Subcutaneous abdominal adipose tissue (tissue), 5 donors: ENCODE measurements at regions not wholly inside any gene's neighbourhood (a gene's known extent, or its start where the extent isn't known, plus 50 kb on each side); places are given as distances from the start of the nearest gene placed in this dataset.
"Not testable (repeated sequence)": the region's sequence is repeated elsewhere in the genome, so short reads cannot be mapped to it uniquely, and the experiment has no call there.

Experiments used
- H3K27ac ChIP-seq: one replicate; pipeline ENCODE4 v1.7.0; 2013; ENCODE audit warnings: low read depth, mild to moderate bottlenecking, inconsistent platforms, low read length, moderate library complexity
- H3K27me3 ChIP-seq, 5 donors: one replicate each; pipeline ENCODE4 v1.7.0; 2013; ENCODE audit warnings: low read length in 5 of 5, inconsistent platforms in 1 of 5; ENCODE audit not compliant: control insufficient read depth in 5 of 5, insufficient read depth in 4 of 5
- H3K36me3 ChIP-seq, 5 donors: one replicate each; pipeline ENCODE4 v1.7.0; 2013; ENCODE audit warnings: low read length in 5 of 5; ENCODE audit not compliant: control insufficient read depth in 5 of 5, insufficient read depth in 5 of 5
- H3K4me1 ChIP-seq, 5 donors: one replicate each; pipeline ENCODE4 v1.7.0; 2013; ENCODE audit warnings: low read length in 5 of 5, mild to moderate bottlenecking in 3 of 5, moderate library complexity in 1 of 5; ENCODE audit not compliant: control insufficient read depth in 5 of 5, insufficient read depth in 5 of 5
- H3K4me3 ChIP-seq, 5 donors: one replicate each; pipeline ENCODE4 v1.7.0; 2013; ENCODE audit warnings: low read length in 5 of 5, low read depth in 1 of 5
- H3K9ac ChIP-seq, 5 donors: one replicate each; pipeline ENCODE4 v1.7.0; 2013; ENCODE audit warnings: low read length in 5 of 5, mild to moderate bottlenecking in 4 of 5, moderate library complexity in 3 of 5
- H3K9me3 ChIP-seq, 5 donors: one replicate each; pipeline ENCODE4 v1.7.0; 2013; ENCODE audit warnings: low read length in 5 of 5; ENCODE audit not compliant: control insufficient read depth in 5 of 5
- donor health status: healthy.
- donor health status: healthy.
- donor health status: healthy.
- donor health status: healthy.
- donor health status: healthy.

- peaks cover 0 to 16% (median 7%) of the 10 kb centered on the region in 5 donors for H3K4me1 ChIP-seq
- H3K9ac ChIP-seq, result no peak overlapping the region
- peaks cover 0 to 9% (median 8%) of the 10 kb centered on the region in 5 donors for H3K9me3 ChIP-seq
- no peak overlapping the region for H3K4me3 ChIP-seq
- H3K27ac ChIP-seq, result no peak overlapping the region
- peaks cover 19 to 39% (median 31%) of the 10 kb centered on the region in 5 donors for H3K27me3 ChIP-seq
- H3K36me3 ChIP-seq, result no peaks in the 10 kb centered on the region
These were observed 66.1 kb downstream of the FOXL3 start for GRCh38 chr7:356087-356486.

- Histone ChIP-seq H3K9ac (no peak overlapping the region), H3K4me3 (no peak overlapping the region), H3K36me3 (no peaks in the 10 kb centered on the region), H3K9me3 (peaks cover 0 to 9% (median 8%) of the 10 kb centered on the region in 5 donors), H3K27ac (no peak overlapping the region), H3K27me3 (peaks cover 19 to 35% (median 30%) of the 10 kb centered on the region in 5 donors), H3K4me1 (peaks cover 0 to 11% (median 6%) of the 10 kb centered on the region in 5 donors)
These were observed 66.9 kb downstream of the FOXL3 start for GRCh38 chr7:356691-357462.

- H3K9me3 ChIP-seq, result peaks cover 0 to 9% (median 8%) of the 10 kb centered on the region in 5 donors
- H3K27ac ChIP-seq, result no peak overlapping the region
- H3K36me3 ChIP-seq, result no peaks in the 10 kb centered on the region
- H3K27me3 ChIP-seq, result peaks cover 15 to 33% (median 27%) of the 10 kb centered on the region in 5 donors
- no peak overlapping the region for H3K9ac ChIP-seq
- no peak overlapping the region for H3K4me3 ChIP-seq
- H3K4me1 ChIP-seq, result peaks cover 0 to 14% (median 11%) of the 10 kb centered on the region in 5 donors
These were observed 67.7 kb downstream of the FOXL3 start for GRCh38 chr7:357531-358209.

- Histone ChIP-seq H3K9me3 (peaks cover 0 to 9% (median 8%) of the 10 kb centered on the region in 5 donors), H3K36me3 (no peaks in the 10 kb centered on the region), H3K4me3 (peak overlapping the region in 2 of 5 donors; percentile 7 to 41), H3K27me3 (peaks cover 15 to 35% (median 28%) of the 10 kb centered on the region in 5 donors), H3K9ac (no peak overlapping the region), H3K4me1 (peaks cover 0 to 17% (median 12%) of the 10 kb centered on the region in 5 donors), H3K27ac (no peak overlapping the region)
These were observed 68.4 kb downstream of the FOXL3 start for GRCh38 chr7:358352-358751.

GRCh38 chr7:359226-359765 lies 69.3 kb downstream of the FOXL3 start:
- Histone ChIP-seq H3K27me3 (peaks cover 12 to 34% (median 28%) of the 10 kb centered on the region in 5 donors), H3K27ac (no peak overlapping the region), H3K36me3 (no peaks in the 10 kb centered on the region), H3K9me3 (peaks cover 0 to 9% (median 8%) of the 10 kb centered on the region in 5 donors), H3K4me3 (no peak overlapping the region), H3K9ac (no peak overlapping the region), H3K4me1 (peaks cover 0 to 13% (median 12%) of the 10 kb centered on the region in 5 donors)

- Histone ChIP-seq H3K9me3 (peaks cover 0 to 9% (median 8%) of the 10 kb centered on the region in 5 donors), H3K4me3 (peak overlapping the region in 1 of 5 donors; percentile 2), H3K27me3 (peaks cover 9 to 37% (median 31%) of the 10 kb centered on the region in 5 donors), H3K4me1 (peaks cover 0 to 13% (median 12%) of the 10 kb centered on the region in 5 donors), H3K9ac (no peak overlapping the region), H3K27ac (no peak overlapping the region), H3K36me3 (no peaks in the 10 kb centered on the region)
These were observed 69.9 kb downstream of the FOXL3 start for GRCh38 chr7:359766-360361.

- peaks cover 9 to 38% (median 31%) of the 10 kb centered on the region in 5 donors for H3K27me3 ChIP-seq
These were observed 70.6 kb downstream of the FOXL3 start for GRCh38 chr7:360454-361100.

GRCh38 chr7:361182-361581 lies 71.2 kb downstream of the FOXL3 start:
- peaks cover 0 to 20% (median 12%) of the 10 kb centered on the region in 5 donors for H3K4me1 ChIP-seq
- not testable (repeated sequence) for H3K4me3 ChIP-seq, H3K9ac ChIP-seq, H3K27ac ChIP-seq, H3K36me3 ChIP-seq, H3K9me3 ChIP-seq
- peaks cover 9 to 44% (median 31%) of the 10 kb centered on the region in 5 donors for H3K27me3 ChIP-seq

More at GRCh38 chr7:360454-361100, 70.6 kb downstream of the FOXL3 start:
- H3K4me3 ChIP-seq, result peak overlapping the region in 1 of 5 donors; percentile 2
- H3K27ac ChIP-seq, result no peak overlapping the region
- H3K36me3 ChIP-seq, result no peaks in the 10 kb centered on the region
- peaks cover 0 to 14% (median 12%) of the 10 kb centered on the region in 5 donors for H3K4me1 ChIP-seq
- H3K9me3 ChIP-seq, result peaks cover 0 to 9% (median 8%) of the 10 kb centered on the region in 5 donors
- no peak overlapping the region for H3K9ac ChIP-seq

GRCh38 chr7:361680-362401 lies 71.9 kb downstream of the FOXL3 start:
- peaks cover 0 to 9% (median 8%) of the 10 kb centered on the region in 5 donors for H3K9me3 ChIP-seq
- peaks cover 9 to 47% (median 29%) of the 10 kb centered on the region in 5 donors for H3K27me3 ChIP-seq
- H3K4me3 ChIP-seq, result peak overlapping the region in 4 of 5 donors; percentile 1 to 55 (median 45)
- peak overlapping the region in 3 of 5 donors; percentile 2 to 48 (median 21) for H3K9ac ChIP-seq
- no peak overlapping the region for H3K27ac ChIP-seq
- peaks cover 0 to 24% (median 12%) of the 10 kb centered on the region in 5 donors for H3K4me1 ChIP-seq
- no peaks in the 10 kb centered on the region for H3K36me3 ChIP-seq
